Neural progenitor cell (in vitro differentiated cells): ENCODE measurements at regions not wholly inside any gene's neighbourhood (a gene's known extent, or its start where the extent isn't known, plus 50 kb on each side); places are given as distances from the start of the nearest gene placed in this dataset.

Experiments
- CTCF ChIP-seq: fragments of 200-600 bp; sonication (generic); IDR thresholded peaks from 2 replicates; pipeline ENCODE4 v1.5.1; 2017; ENCODE audit warnings: antibody characterized with exemption, mild to moderate bottlenecking
- EZH2phosphoT487 ChIP-seq: fragments of 200-600 bp; sonication (generic); IDR thresholded peaks from 2 replicates; pipeline ENCODE4 v1.6.1; 2017; ENCODE audit warnings: antibody characterized with exemption

- no peak for TF ChIP-seq EZH2phosphoT487
- TF ChIP-seq CTCF = no peak
Observed at GRCh38 chr4:38322714-38323113, 341.3 kb upstream of the KLF3 start.
